GM12891 (cell line): ENCODE measurements at regions not wholly inside any gene's neighbourhood (a gene's known extent, or its start where the extent isn't known, plus 50 kb on each side); places are given as distances from the start of the nearest gene placed in this dataset.

Experiments
- PAX5 ChIP-seq: IDR thresholded peaks from 2 replicates; pipeline ENCODE4 v1.6.1; 2011; ENCODE audit warnings: low read length, moderate library complexity, mild to moderate bottlenecking; ENCODE audit not compliant: insufficient read depth, severe bottlenecking
- POLR2A ChIP-seq: IDR thresholded peaks from 2 replicates; pipeline ENCODE4 v1.6.1; 2011; ENCODE audit warnings: low read depth, low read length, control low read depth
- POLR2AphosphoS5 ChIP-seq: IDR thresholded peaks from 2 replicates; pipeline ENCODE4 v1.6.1; 2011; ENCODE audit warnings: low read depth, low read length, control low read depth
- SPI1 ChIP-seq: IDR thresholded peaks from 2 replicates; pipeline ENCODE4 v1.6.1; 2011; ENCODE audit warnings: low read depth, low read length, control low read depth
- TAF1 ChIP-seq: IDR thresholded peaks from 2 replicates; pipeline ENCODE4 v1.6.1; 2011; ENCODE audit warnings: low read depth, low read length, control low read depth

- TF ChIP-seq SPI1 (no peak), POLR2A (no peak), TAF1 (no peak), POLR2AphosphoS5 (no peak), PAX5 (no peak)
These were observed 308.4 kb upstream of the PRKCQ start for GRCh38 chr10:6888434-6888833.
